H54 (cell line): ENCODE measurements at regions not wholly inside any gene's neighbourhood (a gene's known extent, or its start where the extent isn't known, plus 50 kb on each side); places are given as distances from the start of the nearest gene placed in this dataset.

ENCODE experiments used
- DNase-seq: peaks from one replicate; pipeline ENCODE4 v3.0.0; 2011; ENCODE audit warnings: low spot score, mixed read lengths; ENCODE audit not compliant: insufficient read length
- FAIRE-seq: peaks from 3 replicates; lab custom pipeline; 2011; peaks lifted over from hg19 to GRCh38; lab: Jason Lieb, UNC
- POLR2A ChIP-seq: IDR thresholded peaks from 2 replicates; pipeline ENCODE4 v1.6.1; 2011; ENCODE audit warnings: low read depth, mild to moderate bottlenecking, low read length

- no peak for TF ChIP-seq POLR2A
- FAIRE-seq, result no peak
- DNase-seq, result no peak
Observed at GRCh38 chr18:55072698-55073097, 113.4 kb upstream of the CCDC68 start.

GRCh38 chr18:55072181-55072580, 112.9 kb upstream of the CCDC68 start:
- FAIRE-seq (no peak), DNase-seq (no peak)
- TF ChIP-seq POLR2A, result no peak

- DNase-seq (no peak), FAIRE-seq (no peak)
- no peak for TF ChIP-seq POLR2A
Observed at GRCh38 chr18:55069497-55069896, 110.2 kb upstream of the CCDC68 start.

GRCh38 chr18:55064760-55065159, 105.5 kb upstream of the CCDC68 start:
- FAIRE-seq (no peak), DNase-seq (no peak)
- TF ChIP-seq POLR2A, result no peak

- TF ChIP-seq POLR2A, result no peak
Observed at GRCh38 chr18:55064073-55064472, 104.8 kb upstream of the CCDC68 start.

GRCh38 chr18:55054021-55054990, 95.0 kb upstream of the CCDC68 start:
- DNase-seq (no peak), FAIRE-seq (no peak)
- no peak for TF ChIP-seq POLR2A

More at GRCh38 chr18:55064073-55064472, 104.8 kb upstream of the CCDC68 start:
- DNase-seq (no peak), FAIRE-seq (no peak)

- no peak for TF ChIP-seq POLR2A
- FAIRE-seq, result no peak
- no peak for DNase-seq
Observed at GRCh38 chr18:55048892-55049291, 89.6 kb upstream of the CCDC68 start.

- DNase-seq (no peak), FAIRE-seq (peak; percentile 6)
- no peak for TF ChIP-seq POLR2A
Observed at GRCh38 chr18:55047546-55047945, 88.3 kb upstream of the CCDC68 start.

GRCh38 chr18:55041366-55041765, 82.1 kb upstream of the CCDC68 start:
- FAIRE-seq, result no peak
- DNase-seq, result no peak
- TF ChIP-seq POLR2A, result no peak

- no peak for TF ChIP-seq POLR2A
- no peak for DNase-seq
- FAIRE-seq, result peak; percentile 86
Observed at GRCh38 chr18:55038162-55038561, 78.9 kb upstream of the CCDC68 start.

GRCh38 chr18:55034742-55035141, 75.5 kb upstream of the CCDC68 start:
- no peak for TF ChIP-seq POLR2A
- FAIRE-seq, result no peak
- no peak for DNase-seq

GRCh38 chr18:55031979-55032378, 72.7 kb upstream of the CCDC68 start:
- TF ChIP-seq POLR2A, result no peak
- FAIRE-seq, result no peak
- no peak for DNase-seq

GRCh38 chr18:55031576-55031975, 72.3 kb upstream of the CCDC68 start:
- DNase-seq (no peak), FAIRE-seq (no peak)
- TF ChIP-seq POLR2A, result no peak

GRCh38 chr18:55031164-55031563, 71.9 kb upstream of the CCDC68 start:
- DNase-seq, result no peak
- FAIRE-seq, result no peak
- TF ChIP-seq POLR2A, result no peak

GRCh38 chr18:55024564-55024963, 65.3 kb upstream of the CCDC68 start:
- no peak for TF ChIP-seq POLR2A
- FAIRE-seq (no peak), DNase-seq (no peak)

- no peak for FAIRE-seq
- TF ChIP-seq POLR2A, result no peak
- DNase-seq, result peak; percentile 15
Observed at GRCh38 chr18:55018602-55019001, 59.3 kb upstream of the CCDC68 start.
